ENCODE measurements at regions not wholly inside any gene's neighbourhood (a gene's known extent, or its start where the extent isn't known, plus 50 kb on each side); places are given as distances from the start of the nearest gene placed in this dataset.

GRCh38 chr18:42525905-42526304 lies 570.9 kb downstream of the PIK3C3 start:
- no peak overlapping the region for H3K56ac ChIP-seq (ENCODE audit: insufficient read length, low read depth, low read length)
- no peaks in the 10 kb centered on the region for H3K4me1 ChIP-seq (ENCODE audit: insufficient read depth, low read length)
- no peak overlapping the region for H2BK15ac ChIP-seq (ENCODE audit: low read depth, low read length)
- no peak for TF ChIP-seq CTCF (conservative IDR thresholded peaks at IDR 0.05)
- H3K4me2 ChIP-seq (ENCODE audit: insufficient read depth, insufficient read length, low read length): no peak overlapping the region
- peaks cover 3% of the 10 kb centered on the region in 2 experiments; a peak in 3 of 4 replicates for H3K4me1 Mint-ChIP-seq
- H3K79me1 ChIP-seq (ENCODE audit: insufficient read depth, low read depth, low read length, poor library complexity, severe bottlenecking): no peaks in the 10 kb centered on the region
- no CpG with 5 or more reads among the region's 2 CpGs for WGBS (ENCODE audit: extremely low coverage, insufficient read length, low lambda C conversion rate)
- no peak overlapping the region for H4K8ac ChIP-seq (replicated peaks; ENCODE audit: insufficient read length, low read depth, low read length)
- H3K4ac ChIP-seq (ENCODE audit: low read depth, low read length): no peak overlapping the region
- no peak overlapping the region for H2AFZ ChIP-seq (ENCODE audit: low read length)
- no peaks in the 10 kb centered on the region for H3K23me2 ChIP-seq (ENCODE audit: insufficient read length, low read depth, low read length, poor library complexity, severe bottlenecking)
- no peak overlapping the region for H3K27ac ChIP-seq (ENCODE audit: insufficient read length, low read depth, low read length)
- H2BK120ac ChIP-seq (ENCODE audit: low read depth, low read length, poor library complexity, severe bottlenecking): no peak overlapping the region
- H3K27me3 ChIP-seq (ENCODE audit: insufficient read depth, low read length): no peaks in the 10 kb centered on the region
- no peaks in the 10 kb centered on the region for H3K9me3 ChIP-seq (ENCODE audit: control insufficient read depth, low read depth, low read length)
- no peak overlapping the region for H3K14ac ChIP-seq (ENCODE audit: insufficient read depth, low read length)
- H3K23ac ChIP-seq (ENCODE audit: insufficient read length, low read depth, low read length): no peak overlapping the region
- no peaks in the 10 kb centered on the region for H3K9me3 Mint-ChIP-seq
- H2BK20ac ChIP-seq (ENCODE audit: low read depth, low read length, poor library complexity, severe bottlenecking): no peak overlapping the region
- no peak for DNase-seq
- no peak overlapping the region for H3K9ac ChIP-seq (ENCODE audit: extremely low read depth, insufficient read length, low read length)
- no peak overlapping the region for H2BK5ac ChIP-seq (ENCODE audit: insufficient read length, low read length)
- H3T11ph ChIP-seq (ENCODE audit: low read length): no peak overlapping the region
- H3K18ac ChIP-seq (ENCODE audit: insufficient read length, low read depth, low read length): no peak overlapping the region
- H3K27ac Mint-ChIP-seq: no peak overlapping the region
- H3K4me3 Mint-ChIP-seq: no peak overlapping the region
- no peaks in the 10 kb centered on the region for H3K36me3 Mint-ChIP-seq (ENCODE audit: insufficient read depth in 1 of 3, low read depth in 3 of 3)
- H2BK12ac ChIP-seq (ENCODE audit: insufficient read length, low read depth, low read length): no peak overlapping the region
- H3K27me3 Mint-ChIP-seq (ENCODE audit: low read depth): no peaks in the 10 kb centered on the region
- no peaks in the 10 kb centered on the region for H4K20me1 ChIP-seq (ENCODE audit: control insufficient read depth, insufficient read depth, insufficient read length)
- no peak overlapping the region for H4K5ac ChIP-seq (ENCODE audit: insufficient read length, low read depth, low read length)
- no peak overlapping the region for H4K91ac ChIP-seq (ENCODE audit: insufficient read length, low read depth, low read length)
- H3K79me2 ChIP-seq (ENCODE audit: insufficient read depth, low read length): no peaks in the 10 kb centered on the region
- no peak overlapping the region for H2AK5ac ChIP-seq (ENCODE audit: insufficient read length, low read length)
